ENCODE measurements at regions not wholly inside any gene's neighbourhood (a gene's known extent, or its start where the extent isn't known, plus 50 kb on each side); places are given as distances from the start of the nearest gene placed in this dataset.

GRCh38 chr1:29554208-29554778 lies 318.0 kb downstream of the PTPRU start:
- Histone ChIP-seq H3K9ac (ENCODE audit: low read length) (no peak overlapping the region), H3F3A (ENCODE audit: insufficient read depth, low read length, poor library complexity, severe bottlenecking) (no peaks in the 10 kb centered on the region), H4K20me1 (ENCODE audit: insufficient read depth) (no peaks in the 10 kb centered on the region), H3K79me2 (replicated peaks; ENCODE audit: insufficient read depth, low read length) (no peaks in the 10 kb centered on the region), H3K4me3 (ENCODE audit: low read length) (no peak overlapping the region), H3K27ac (ENCODE audit: low read length) (no peak overlapping the region), H3K9me3 (ENCODE audit: low read length) (no peaks in the 10 kb centered on the region), H2AFZ (ENCODE audit: low read depth, low read length) (no peak overlapping the region), H3K9me2 (ENCODE audit: insufficient read depth, low read length) (no peaks in the 10 kb centered on the region), H3K4me2 (ENCODE audit: low read length) (no peak overlapping the region), H3K27me3 (ENCODE audit: insufficient read depth, low read depth, low read length) (no peaks in the 10 kb centered on the region), H3K36me3 (ENCODE audit: insufficient read depth, low read length) (no peaks in the 10 kb centered on the region)
- TF ChIP-seq POLR2AphosphoS5 (IDR thresholded peaks at IDR 0.05) (no peak), EP300 (conservative IDR thresholded peaks at IDR 0.05; ENCODE audit: poor library complexity, severe bottlenecking) (no peak), RAD21 (conservative IDR thresholded peaks at IDR 0.05) (no peak), EZH2 (IDR thresholded peaks at IDR 0.05; ENCODE audit: borderline replicate concordance, insufficient read depth, low read length, poor library complexity, severe bottlenecking) (no peak), TAF1 (IDR thresholded peaks at IDR 0.05; ENCODE audit: low read depth) (no peak), MXI1 (conservative IDR thresholded peaks at IDR 0.05; ENCODE audit: poor library complexity, severe bottlenecking) (no peak), REST (IDR thresholded peaks at IDR 0.05; ENCODE audit: borderline replicate concordance) (no peak), SMC3 (conservative IDR thresholded peaks at IDR 0.05; ENCODE audit: poor library complexity) (no peak), CTCF (IDR thresholded peaks at IDR 0.05; ENCODE audit: poor library complexity, severe bottlenecking) (no peak)

DNA sequence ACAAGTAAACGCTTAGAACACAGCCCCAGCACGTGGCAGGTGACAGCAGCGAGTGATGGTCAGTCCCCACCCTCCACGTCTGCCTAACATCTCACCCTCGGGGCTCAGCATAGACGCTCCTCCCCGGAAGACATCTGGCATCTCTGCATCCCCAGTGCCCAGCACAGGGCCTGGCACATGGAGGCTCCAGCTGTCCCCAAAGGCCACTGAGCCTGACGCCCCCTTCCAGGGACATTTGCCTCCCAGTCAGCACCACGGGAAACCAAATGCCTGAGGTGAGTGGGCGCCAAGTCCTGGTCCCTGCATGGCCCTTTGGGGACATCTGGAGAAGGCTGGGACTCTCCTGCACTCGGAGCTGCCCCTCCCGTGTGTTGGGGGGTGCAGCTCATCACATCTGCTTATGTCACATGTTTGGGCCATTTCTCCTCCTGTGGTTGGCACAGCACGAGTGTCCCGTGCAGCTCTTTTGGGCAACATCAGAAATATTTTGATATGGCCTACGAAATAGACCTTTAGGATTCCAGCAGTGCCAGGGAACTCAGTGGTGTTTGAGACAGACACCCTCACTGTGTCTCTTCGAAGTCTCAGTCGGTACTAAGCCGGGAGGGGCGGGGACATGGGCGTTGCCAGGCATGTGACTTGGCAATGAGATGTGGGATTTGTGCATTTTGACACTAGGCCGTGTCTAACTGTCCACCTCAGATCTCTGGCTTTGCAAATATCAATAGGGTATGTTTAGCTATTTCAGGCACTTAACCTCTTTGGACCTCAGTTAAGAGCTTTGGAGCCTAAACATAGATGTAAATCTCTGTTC lies 315.0 kb downstream of the PTPRU start:
- no peak overlapping the region for H3K27ac ChIP-seq (ENCODE audit: low read length)
- no peaks in the 10 kb centered on the region for H3K79me2 ChIP-seq (replicated peaks; ENCODE audit: insufficient read depth, low read length)
- H3F3A ChIP-seq (ENCODE audit: insufficient read depth, low read length, poor library complexity, severe bottlenecking): no peaks in the 10 kb centered on the region
- H3K4me3 ChIP-seq (ENCODE audit: low read length): no peak overlapping the region
- H3K9me2 ChIP-seq (ENCODE audit: insufficient read depth, low read length): no peaks in the 10 kb centered on the region
- no peak overlapping the region for H2AFZ ChIP-seq (ENCODE audit: low read depth, low read length)
- no peaks in the 10 kb centered on the region for H3K9me3 ChIP-seq (ENCODE audit: low read length)
- no peaks in the 10 kb centered on the region for H3K27me3 ChIP-seq (ENCODE audit: insufficient read depth, low read depth, low read length)
- no peak overlapping the region for H3K9ac ChIP-seq (ENCODE audit: low read length)
- TF ChIP-seq EZH2 (IDR thresholded peaks at IDR 0.05; ENCODE audit: borderline replicate concordance, insufficient read depth, low read length, poor library complexity, severe bottlenecking): no peak
- TF ChIP-seq TAF1 (IDR thresholded peaks at IDR 0.05; ENCODE audit: low read depth): no peak
- TF ChIP-seq POLR2AphosphoS5 (IDR thresholded peaks at IDR 0.05): no peak
- no peak for TF ChIP-seq CTCF (IDR thresholded peaks at IDR 0.05; ENCODE audit: poor library complexity, severe bottlenecking)
- no peak for TF ChIP-seq EP300 (conservative IDR thresholded peaks at IDR 0.05; ENCODE audit: poor library complexity, severe bottlenecking)
- no peak for TF ChIP-seq SMC3 (conservative IDR thresholded peaks at IDR 0.05; ENCODE audit: poor library complexity)
- no peak for TF ChIP-seq RAD21 (conservative IDR thresholded peaks at IDR 0.05)
- TF ChIP-seq MXI1 (conservative IDR thresholded peaks at IDR 0.05; ENCODE audit: poor library complexity, severe bottlenecking): no peak
- no peak for TF ChIP-seq REST (IDR thresholded peaks at IDR 0.05; ENCODE audit: borderline replicate concordance)
- H3K36me3 ChIP-seq (ENCODE audit: insufficient read depth, low read length): no peaks in the 10 kb centered on the region
- H3K4me2 ChIP-seq (ENCODE audit: low read length): no peak overlapping the region
- no peaks in the 10 kb centered on the region for H4K20me1 ChIP-seq (ENCODE audit: insufficient read depth)

All from neural cell (in vitro differentiated cells).